Hematopoietic multipotent progenitor cell treated with erythropoietin and hydrocortisone succinate and interleukin-3 and kit ligand, for 4 days (in vitro differentiated cells): ENCODE measurements at regions not wholly inside any gene's neighbourhood (a gene's known extent, or its start where the extent isn't known, plus 50 kb on each side); places are given as distances from the start of the nearest gene placed in this dataset.
"Not testable (repeated sequence)": the region's sequence is repeated elsewhere in the genome, so short reads cannot be mapped to it uniquely, and the experiment has no call there.

Experiments
- DNase-seq: peaks from one replicate; pipeline ENCODE4 v3.0.0-alpha.2; 2015

DNA sequence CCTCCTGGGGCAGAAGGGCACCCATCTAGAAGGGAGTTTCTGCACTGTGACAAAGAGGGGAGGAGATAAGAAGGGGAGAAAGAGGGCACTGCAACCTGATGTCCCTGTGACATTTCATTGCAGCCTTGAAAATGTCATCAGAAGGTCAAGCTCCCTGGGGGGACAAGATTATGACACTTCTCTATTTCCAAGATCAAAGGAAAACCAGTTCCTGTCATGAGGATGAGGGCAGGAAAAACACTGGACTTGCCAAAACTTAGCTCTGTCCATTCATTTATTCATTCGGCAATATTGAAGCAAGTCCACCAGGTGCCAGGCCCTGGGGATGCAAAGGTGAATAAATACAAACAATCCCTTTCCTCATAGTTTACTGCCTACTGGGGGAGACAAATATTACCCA, 138.4 kb upstream of the CDKN3 start:
- no peak for DNase-seq

DNA sequence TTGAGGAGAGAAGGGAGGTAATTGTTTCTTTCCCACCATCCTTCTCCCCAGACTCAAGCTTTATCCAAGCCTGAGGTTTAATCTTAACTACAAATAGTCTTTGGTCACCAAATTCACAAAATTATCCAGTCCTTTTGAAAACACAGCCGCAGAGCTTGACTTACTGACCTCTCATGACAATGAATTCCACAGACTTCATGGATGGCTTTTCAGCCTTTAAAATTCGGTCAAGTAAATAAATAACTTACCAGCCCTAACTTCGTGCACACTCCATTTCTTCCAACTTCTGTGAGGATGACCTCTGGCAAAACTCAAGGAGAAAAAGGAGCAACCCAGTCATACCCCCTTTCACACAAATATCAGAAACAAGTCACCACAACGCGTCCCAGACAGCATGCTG, 137.0 kb upstream of the CDKN3 start:
- DNase-seq: no peak

DNA sequence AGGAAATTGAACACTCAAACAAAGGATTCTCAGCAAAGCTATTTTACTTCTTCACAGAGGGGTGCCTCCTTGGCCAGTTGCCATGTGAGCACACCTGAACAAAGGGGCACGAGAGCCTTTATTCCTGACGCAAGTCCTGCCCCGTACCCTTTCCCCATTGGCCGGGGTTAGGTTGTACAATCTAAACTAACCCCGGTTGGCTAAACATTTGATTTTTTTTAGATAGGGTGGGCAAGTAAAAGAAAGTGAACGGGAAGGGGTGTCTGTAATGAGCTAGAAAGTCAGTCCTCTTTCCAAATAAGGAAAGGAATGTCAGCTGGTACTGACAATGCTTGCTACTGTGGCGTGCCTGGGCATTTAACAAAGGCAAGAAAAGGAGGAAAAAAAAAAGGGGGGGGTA, 135.5 kb upstream of the CDKN3 start:
- no peak for DNase-seq

DNA sequence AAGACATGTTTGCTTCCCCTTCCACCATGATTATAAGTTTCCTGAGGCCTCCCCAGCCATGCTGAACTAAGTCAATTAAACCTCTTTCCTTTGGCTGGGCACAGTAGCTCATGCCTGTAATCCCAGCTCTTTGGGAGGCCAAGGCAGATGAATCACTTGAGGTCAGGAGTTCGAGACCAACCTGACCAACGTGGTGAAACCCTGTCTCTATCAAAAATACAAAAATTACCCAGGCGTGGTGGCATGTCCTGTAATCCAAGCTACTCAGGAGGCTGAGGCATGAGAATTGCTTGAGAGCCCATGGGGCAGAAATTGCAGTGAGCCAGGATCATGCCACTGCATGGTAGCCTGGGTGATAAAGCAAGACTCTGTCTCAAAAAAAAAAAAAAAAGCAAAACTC, 130.2 kb upstream of the CDKN3 start:
- not testable (repeated sequence) for DNase-seq

DNA sequence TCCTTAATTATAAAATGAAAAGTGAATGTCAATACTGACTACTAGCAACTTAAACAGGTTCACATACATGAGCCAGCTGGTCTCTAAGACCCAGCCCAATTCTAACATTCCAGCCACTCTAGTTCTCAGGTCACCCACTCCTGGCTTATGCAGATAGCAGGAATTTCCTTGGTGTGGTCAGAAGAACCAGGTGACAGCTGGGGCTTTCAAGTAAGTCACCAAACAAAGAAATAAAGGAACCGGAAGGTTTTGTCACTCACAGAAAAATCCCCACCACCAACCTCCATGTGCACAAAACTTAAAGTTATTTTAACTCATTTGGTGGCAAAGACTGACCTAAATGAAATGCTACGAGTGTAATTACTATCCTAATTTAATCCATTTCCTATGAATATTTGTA, 129.6 kb upstream of the CDKN3 start:
- peak; percentile 4 for DNase-seq

DNA sequence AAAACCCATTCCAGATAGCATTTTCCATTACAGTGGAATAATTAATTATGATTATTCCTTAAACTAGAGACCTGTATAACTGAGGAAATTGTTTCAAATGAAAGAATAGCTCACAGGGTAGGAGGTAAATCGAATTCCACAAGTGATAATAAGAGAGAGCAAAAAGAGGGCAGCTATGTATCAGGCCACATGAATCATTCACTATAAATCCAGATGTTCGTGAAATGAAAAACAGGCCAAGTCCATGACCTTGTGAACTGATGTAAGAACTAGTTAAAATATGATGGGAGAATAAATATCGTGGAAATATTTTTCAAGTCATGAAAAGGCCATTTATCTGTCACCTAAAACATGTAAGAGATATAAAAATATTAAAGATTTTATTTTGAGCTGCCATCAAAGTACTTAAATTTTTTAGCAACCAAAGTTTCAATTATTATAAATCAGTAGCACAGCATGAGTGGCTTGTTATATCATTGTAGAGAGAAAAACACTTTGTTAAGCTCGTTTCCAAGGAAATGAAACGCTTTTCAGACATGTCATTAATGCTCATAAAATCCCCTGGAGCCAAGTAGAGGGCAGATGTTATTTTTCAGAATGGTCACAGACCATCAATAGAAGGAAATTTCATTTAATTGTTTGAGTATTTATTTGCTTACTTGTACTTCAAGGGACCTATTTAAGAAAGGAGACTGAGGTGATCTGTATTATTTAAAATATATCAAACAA, 120.6 kb upstream of the CDKN3 start:
- DNase-seq: no peak

DNA sequence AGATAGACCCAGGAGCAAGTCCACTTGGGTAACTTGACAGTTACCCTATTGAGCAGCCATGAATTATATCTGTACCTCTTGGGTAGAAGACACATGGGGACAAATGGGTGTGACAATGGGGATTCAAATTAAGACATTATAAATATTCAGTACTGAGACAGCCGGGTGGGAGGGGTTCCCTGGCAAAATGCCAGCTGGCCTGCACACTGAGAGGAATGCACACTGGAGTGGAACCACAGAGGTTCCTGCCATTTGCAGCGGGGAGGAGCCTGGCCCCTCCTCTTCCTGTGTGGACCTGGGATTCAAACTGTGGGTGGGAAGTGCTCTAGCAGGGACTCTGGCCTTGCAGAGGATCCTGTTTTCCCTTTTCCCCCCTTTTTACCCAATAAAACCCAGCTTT, 118.7 kb upstream of the CDKN3 start:
- DNase-seq: peak; percentile 15

DNA sequence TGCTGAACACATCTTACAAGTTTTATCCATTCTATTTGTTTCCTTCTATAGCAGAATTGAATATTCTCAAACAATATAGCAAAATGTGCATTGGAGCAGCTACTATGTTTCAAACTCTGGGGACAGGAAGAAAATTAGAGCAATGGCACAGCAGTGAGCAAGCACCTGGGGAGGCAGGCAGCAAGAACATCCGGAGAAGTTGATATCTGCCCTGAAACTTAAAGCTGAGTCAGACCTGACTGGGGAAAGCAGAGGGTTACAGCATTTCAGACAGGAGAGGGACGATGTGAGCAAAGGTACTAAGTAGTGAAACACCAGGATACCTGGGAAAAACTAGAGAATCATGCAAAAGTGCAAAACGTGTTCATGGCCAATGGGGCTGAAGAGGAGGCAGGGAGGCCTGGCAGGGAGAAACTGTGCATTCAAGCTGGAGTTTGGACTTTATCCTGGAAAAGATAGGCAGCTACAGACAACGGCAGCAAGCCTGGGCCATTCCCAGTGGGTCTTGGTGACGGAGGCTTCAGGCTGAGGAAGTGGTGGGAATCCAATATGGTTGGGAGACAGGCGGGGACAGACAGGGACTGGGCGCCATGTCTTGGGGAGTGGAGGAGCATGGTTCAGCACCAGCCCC, 118.0 kb upstream of the CDKN3 start:
- DNase-seq: no peak

DNA sequence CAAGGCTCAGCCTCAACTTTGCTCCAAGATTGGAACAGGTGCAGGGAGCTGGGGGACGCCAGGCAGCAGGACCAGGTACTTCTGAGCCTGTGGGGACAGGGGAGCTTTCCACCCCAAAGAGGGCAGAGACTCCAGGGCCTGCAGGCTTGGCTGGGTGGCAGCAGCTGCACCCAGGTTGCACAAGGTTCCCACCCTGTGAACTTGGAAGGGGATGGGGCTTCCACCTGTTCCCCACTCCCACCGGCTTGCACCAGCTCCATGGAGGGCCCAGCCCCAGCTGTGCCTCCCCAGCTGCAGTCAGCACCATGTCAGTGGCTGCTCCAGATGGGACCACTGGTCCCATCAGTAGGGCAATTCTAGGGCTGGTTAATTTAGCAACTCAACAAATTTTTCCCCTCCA, 114.0 kb upstream of the CDKN3 start:
- no peak for DNase-seq

DNA sequence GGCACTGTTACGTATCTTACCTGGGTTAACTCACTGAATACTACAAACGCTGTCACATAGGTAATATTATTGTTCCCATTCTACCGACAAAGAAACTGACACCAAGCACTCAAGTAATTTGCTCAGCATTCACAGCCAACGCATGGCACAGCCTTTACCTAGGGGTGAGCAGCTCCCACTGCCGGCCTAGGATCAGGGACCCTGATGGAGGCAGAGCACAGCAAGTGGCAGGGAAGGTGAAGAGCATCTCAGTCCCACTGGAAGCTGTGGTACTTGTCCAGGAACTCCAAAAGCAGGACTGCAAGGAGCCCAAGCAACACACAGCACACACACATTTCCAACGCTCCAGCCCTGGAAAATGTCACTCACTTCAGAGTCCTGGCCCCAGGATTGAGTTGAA, 111.8 kb upstream of the CDKN3 start:
- DNase-seq: no peak

DNA sequence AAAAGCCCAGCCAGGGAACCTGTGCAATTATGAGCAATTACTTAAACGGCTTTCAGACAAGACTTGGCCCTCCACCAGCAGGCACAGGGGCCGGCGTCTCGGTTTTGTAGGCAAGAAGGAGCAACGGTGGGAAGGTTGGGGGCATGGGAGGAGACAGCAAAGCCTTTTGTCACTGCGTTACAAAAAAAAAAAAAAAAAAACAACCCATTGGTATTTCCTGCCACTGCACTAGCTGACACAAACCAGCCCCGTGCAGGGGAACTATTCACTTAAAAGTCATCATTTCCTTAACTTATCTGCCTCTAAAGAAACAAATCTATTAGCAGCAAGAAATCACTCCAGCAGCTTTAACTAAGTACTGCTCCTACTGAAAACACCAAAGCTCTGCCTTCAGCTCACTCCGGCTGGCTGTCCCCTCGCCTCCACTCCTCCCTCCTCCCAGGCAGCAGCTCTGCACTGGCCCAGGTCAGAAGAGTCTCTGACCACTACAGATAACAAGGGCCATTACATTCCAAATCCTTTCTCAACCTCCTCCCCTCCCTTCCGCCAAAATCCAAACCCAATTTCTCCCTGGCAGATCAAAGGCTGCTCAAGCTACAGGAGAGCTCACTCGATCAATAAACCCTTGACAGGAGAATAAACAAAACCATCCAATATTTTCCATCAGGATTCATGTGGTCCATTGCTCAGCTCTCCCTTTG, 105.2 kb upstream of the CDKN3 start:
- DNase-seq: no peak

DNA sequence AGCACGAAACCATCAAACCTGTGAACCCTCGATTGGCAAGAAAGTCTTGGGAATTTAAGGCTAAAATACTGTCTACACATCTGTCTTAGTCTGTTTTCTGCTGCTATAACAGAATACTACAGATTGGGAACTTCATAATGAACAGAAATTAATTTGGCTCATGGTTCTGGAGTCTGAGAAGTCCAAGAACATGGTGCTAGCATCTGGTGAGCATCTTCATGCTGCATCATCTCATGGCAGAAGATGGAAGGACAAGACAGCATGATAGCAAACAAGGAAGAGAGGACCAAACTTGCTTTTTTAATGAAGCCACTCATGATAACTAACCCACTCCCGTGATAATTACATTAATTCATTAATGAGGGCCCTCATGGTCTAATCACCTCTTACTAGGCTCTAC, 102.0 kb upstream of the CDKN3 start:
- no peak for DNase-seq

DNA sequence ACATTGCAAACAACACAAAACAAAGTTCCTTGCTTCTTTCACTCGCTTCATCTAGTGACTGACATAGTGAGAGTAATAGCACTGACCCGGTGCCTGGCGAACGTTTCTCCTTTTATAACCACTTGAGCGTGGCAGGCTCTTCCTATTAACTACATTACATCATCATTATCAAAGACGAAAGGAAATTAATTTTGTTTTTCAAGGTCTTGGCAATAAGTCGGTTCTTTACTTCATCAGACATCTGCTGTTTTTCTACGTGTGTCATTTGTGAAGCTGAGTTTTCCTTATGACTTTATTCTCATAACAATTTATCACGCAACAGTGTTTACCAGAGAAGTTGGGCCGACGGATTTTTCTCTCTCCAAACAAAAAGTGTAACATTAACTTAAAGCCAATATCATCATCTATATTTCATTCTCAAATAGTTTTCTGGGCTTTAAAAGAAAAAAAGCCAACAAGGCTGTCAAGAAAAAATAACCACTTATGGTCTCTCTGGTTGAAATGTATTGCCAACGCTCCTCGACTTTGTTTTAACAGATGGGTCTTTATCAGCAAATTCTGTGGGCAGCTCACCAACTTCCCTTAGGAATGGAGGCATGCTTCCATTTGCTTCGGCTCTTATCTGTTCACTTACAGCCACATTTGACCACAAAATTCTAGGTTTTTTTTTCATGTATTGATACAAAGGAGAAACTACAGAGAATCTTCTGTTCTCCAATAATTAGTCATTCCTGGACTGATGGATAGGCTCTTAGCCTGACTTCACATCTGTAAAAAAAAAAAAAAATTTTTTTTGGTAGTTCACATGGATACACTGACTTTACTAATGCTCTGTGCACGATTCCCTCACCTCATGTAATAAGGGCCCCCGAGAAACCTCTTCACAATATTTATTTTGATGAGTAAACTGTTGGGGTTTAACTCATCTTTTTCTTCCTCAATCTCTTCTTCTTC, 97.1 kb upstream of the CDKN3 start:
- no peak for DNase-seq

DNA sequence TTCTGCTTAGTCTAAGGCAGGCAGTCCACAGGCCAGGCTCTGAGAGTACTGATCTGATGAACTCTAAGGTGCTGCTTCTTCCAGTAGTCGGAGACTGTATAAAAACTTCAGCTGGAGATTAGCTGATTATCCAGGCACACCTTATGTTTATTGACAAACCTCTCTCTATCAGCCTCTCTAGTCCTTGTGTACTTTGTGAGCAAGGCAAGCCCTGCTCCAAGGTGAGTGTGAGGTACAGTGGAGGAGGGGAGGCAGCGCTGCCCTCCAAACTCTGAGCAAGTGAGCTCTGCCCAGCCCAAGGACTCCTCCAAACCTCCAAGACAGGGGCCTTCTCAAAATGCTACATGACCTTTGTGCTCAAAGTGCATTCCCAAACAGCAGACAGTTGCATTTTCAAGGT, 95.9 kb upstream of the CDKN3 start:
- DNase-seq: no peak

DNA sequence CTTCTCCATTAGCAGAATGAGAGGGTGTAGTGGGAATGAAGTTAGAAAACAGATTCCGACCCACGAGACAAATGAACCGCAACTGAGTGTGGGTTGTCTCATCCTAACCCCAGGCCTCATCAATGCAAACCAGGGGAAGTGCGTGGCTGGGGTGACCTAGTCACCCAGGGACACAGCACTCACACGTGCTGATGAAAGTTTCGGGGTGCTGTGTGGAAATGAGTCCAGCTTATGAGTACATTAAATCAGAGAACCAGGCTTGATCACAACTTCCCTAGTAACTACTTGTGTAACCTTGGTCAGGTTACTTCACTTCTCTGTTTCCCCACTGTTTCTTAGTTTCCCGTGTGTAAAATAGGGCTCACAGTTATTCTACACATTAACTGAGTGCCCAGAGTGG, 95.4 kb upstream of the CDKN3 start:
- DNase-seq: peak; percentile 8

DNA sequence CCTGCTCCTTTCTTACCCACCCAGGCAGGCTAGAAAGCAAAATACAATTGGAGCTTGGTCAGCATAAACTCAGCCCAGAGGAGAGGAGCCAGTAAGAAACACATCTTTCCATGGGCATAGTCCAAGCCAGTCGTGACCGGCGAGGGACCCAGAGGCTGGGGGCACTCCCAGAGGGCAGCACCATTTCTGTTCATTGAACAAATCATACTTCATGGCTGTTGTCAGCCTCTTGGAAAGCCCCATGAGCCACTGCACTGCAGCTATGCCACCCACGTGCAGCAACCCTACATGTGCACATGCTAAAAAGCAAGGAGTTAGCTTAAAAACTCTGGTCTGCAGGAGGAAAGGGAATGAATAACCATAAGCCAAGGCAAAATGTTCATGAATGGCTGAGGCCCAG, 90.0 kb upstream of the CDKN3 start:
- no peak for DNase-seq

DNA sequence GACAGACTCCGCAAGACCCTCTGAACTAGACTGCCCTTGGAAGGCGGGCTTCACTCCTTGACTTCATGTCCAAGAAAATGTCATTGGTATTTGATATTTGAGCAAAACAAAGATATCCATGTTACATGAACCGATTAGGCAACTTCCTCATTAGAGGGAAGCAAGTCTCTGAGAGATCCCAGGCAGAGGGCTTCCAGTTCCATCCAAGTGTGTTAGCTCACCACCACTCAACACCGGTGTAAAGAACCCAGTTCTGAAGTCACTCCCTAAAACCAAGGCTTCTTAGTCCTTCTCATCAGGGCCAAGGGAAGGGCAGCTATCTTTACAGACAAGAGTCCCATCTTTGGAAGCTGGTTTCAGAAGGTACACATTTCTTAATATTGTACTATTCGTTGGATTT, 87.2 kb upstream of the CDKN3 start:
- no peak for DNase-seq

DNA sequence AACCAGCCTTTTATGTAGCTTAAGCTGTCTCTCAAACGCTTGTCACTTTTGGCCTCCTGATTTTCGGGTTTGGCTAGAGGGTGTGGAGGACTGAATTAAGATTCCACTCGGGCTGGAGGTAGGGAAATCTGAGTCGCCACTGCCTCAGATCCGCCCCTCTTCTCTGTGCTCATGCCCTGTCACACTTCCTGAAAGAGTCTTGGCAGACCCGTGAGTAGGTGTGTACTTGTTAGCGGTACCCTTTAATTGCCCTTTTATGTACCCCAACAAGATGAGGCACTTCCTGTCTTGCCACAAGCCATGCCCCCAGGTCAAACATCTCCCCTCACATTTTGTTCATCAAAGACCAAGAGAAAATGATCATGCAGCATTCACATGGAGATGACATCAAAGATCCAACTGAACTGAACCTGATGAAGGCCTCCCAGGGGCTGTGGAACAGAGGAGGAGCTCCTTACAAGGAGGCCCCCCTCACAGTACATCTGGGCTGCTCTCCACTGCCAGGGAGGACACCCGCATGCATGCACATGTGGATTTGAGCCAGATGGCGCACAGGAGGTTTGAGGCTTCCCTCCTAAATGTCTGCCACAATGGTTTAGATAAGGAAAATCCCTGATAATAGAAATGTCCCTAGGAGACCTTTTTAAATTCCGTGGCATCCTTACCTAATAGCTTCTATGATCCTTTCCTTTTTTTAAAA, 86.5 kb upstream of the CDKN3 start:
- no peak for DNase-seq

DNA sequence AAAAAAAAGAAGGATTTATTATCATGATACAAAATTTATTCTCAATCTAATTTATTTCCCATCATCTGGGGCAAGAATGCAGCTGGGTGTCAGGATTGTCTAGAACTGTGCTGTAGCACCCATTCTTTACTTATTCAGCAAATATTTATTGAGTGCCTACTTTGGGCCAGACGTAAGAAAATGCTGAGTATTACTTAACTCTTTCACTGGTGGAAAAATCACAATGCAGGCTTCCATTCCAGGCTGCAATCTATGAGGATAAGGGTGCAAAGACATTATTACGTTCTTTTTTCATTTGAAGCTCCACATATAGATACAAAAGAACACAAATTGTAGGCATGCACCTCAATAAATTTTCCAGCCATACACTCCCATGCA, 86.0 kb upstream of the CDKN3 start:
- no peak for DNase-seq

DNA sequence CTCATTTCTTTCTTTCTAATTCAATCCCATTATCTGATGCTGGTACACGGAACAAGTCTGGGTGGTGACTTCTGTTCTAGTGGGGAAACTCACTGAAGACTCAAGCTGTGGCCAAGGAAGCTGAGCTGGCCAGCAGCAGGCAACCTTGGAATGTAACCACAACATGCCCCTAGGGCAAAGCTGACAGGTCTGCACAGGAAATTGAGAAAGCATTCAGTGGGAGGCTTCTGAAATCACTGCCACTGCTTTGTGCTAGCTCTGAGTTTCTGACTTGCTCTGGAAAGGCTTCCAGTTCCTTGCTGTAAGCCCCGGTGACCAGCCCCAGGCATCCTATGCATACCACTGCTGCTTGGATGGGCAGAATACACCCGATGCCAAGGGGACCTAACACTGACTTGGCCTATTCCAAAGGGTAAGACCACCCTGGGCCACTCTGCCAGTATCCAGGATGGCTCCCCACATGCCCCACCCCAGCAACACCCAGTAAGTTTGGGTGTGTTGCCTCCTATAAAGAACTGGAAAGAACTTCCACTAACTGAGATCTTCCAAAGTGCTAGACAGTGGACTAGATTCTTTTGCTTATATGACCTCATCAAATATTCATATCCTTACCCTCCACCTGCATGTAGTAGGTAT, 84.5 kb upstream of the CDKN3 start:
- DNase-seq: no peak

DNA sequence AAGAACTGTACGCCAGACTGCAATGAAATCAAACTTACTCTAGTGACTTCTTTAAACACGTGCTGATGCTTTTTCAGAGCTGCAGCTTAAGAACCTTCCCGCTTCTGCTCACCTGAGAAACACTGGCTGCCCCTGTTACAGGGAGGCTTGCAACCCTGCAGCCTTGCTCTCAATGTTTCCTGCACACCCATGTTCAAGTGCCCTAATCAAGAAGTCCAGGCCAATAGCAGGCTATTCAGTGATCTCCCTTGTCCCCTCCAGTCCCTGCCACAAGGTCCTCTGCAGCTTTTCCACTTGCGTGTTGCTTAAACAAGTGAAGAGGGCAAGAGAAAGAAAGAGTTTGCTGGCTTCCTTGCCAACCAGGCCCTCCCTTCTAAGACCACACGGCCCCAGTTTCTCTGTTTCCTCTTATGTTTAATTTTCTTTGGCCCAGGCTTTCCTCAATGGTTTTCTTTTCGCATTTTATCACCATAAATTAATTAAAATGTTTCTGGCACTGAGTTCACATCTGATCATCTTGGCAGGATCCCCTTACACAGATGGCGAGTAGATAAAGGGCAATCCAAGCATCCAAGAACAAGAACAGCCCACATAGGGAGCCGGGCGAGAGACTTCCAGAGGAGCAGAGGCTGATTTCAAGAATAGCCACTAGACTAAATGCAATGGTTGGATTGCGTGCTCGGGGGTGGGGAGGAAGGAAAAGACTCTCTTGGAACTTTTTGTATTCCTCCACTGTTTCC, 82.3 kb upstream of the CDKN3 start:
- DNase-seq: no peak
